Smooth muscle cell (in vitro differentiated cells): ENCODE measurements at regions not wholly inside any gene's neighbourhood (a gene's known extent, or its start where the extent isn't known, plus 50 kb on each side); places are given as distances from the start of the nearest gene placed in this dataset.

Experiments used
- DNase-seq: peaks from one replicate; lab custom pipeline; 2025; ENCODE audit not compliant: unreplicated experiment; lab: John Stamatoyannopoulos, UW
- H2AFZ ChIP-seq: fragments of 200-600 bp; sonication (generic); 2 replicates; pipeline ENCODE4 v1.6.0; 2016; ENCODE audit warnings: antibody characterized with exemption, low read depth, mild to moderate bottlenecking
- H3F3A ChIP-seq: fragments of 200-600 bp; sonication (generic); 2 replicates; pipeline ENCODE4 v1.6.0; 2017; ENCODE audit warnings: antibody characterized with exemption, low read depth
- H3K27ac ChIP-seq: fragments of 200-600 bp; sonication (generic); 2 replicates; pipeline ENCODE4 v1.5.1; 2016; ENCODE audit warnings: low read depth, mild to moderate bottlenecking
- H3K27me3 ChIP-seq: fragments of 200-600 bp; sonication (generic); 2 replicates; pipeline ENCODE4 v1.6.1; 2016; ENCODE audit warnings: low read depth, mild to moderate bottlenecking
- H3K36me3 ChIP-seq: fragments of 200-600 bp; sonication (generic); 2 replicates; pipeline ENCODE4 v1.5.1; 2016; ENCODE audit warnings: low read depth
- H3K4me1 ChIP-seq: fragments of 200-600 bp; sonication (generic); 2 replicates; pipeline ENCODE4 v1.5.1; 2016; ENCODE audit warnings: low read depth
- H3K4me2 ChIP-seq: fragments of 200-600 bp; sonication (generic); 2 replicates; pipeline ENCODE4 v1.6.0; 2016; ENCODE audit warnings: mild to moderate bottlenecking
- H3K4me3 ChIP-seq: fragments of 200-600 bp; sonication (generic); 2 replicates; pipeline ENCODE4 v1.5.1; 2016; ENCODE audit warnings: mild to moderate bottlenecking
- H3K79me2 ChIP-seq: fragments of 200-600 bp; sonication (generic); 2 replicates; pipeline ENCODE4 v1.6.0; 2016; ENCODE audit warnings: low read depth, mild to moderate bottlenecking
- H3K9ac ChIP-seq: fragments of 200-600 bp; sonication (generic); 2 replicates; pipeline ENCODE4 v1.6.0; 2016; ENCODE audit warnings: low read depth
- H3K9me3 ChIP-seq: fragments of 200-600 bp; sonication (generic); replicated peaks from 2 replicates; pipeline ENCODE4 v1.5.1; 2016; ENCODE audit warnings: low read depth
- H4K20me1 ChIP-seq: fragments of 200-600 bp; sonication (generic); 2 replicates; pipeline ENCODE4 v1.6.0; 2016; ENCODE audit warnings: low read depth
- WGBS: methylation state at CpG from one replicate; pipeline ENCODE4 v1.1.7; 2016; ENCODE audit warnings: low lambda C conversion rate; 5-methylcytosine and 5-hydroxymethylcytosine counted together
- TF ChIP-seq, protein P1 (sequence below): fragments of 200-600 bp; sonication (generic); IDR thresholded peaks from 2 replicates; pipeline ENCODE4 v1.5.1; 2017; ENCODE audit warnings: borderline replicate concordance, mild to moderate bottlenecking, antibody characterized with exemption; ENCODE audit not compliant: insufficient read depth, poor library complexity, severe bottlenecking

GRCh38 chr9:94164806-94165549, 80.7 kb downstream of the PTPDC1 start:
- H4K20me1 ChIP-seq = peaks cover 31% of the 10 kb centered on the region
- H3K4me2 ChIP-seq = peak overlapping the region; percentile 74
- H3K79me2 ChIP-seq = peaks cover 29% of the 10 kb centered on the region
- H2AFZ ChIP-seq = no peak overlapping the region
- H3F3A ChIP-seq = peaks cover 8% of the 10 kb centered on the region
- no peak overlapping the region for H3K9ac ChIP-seq
- no peaks in the 10 kb centered on the region for H3K27me3 ChIP-seq
- peaks cover 20% of the 10 kb centered on the region for H3K4me1 ChIP-seq
- TF ChIP-seq, protein P1, sequence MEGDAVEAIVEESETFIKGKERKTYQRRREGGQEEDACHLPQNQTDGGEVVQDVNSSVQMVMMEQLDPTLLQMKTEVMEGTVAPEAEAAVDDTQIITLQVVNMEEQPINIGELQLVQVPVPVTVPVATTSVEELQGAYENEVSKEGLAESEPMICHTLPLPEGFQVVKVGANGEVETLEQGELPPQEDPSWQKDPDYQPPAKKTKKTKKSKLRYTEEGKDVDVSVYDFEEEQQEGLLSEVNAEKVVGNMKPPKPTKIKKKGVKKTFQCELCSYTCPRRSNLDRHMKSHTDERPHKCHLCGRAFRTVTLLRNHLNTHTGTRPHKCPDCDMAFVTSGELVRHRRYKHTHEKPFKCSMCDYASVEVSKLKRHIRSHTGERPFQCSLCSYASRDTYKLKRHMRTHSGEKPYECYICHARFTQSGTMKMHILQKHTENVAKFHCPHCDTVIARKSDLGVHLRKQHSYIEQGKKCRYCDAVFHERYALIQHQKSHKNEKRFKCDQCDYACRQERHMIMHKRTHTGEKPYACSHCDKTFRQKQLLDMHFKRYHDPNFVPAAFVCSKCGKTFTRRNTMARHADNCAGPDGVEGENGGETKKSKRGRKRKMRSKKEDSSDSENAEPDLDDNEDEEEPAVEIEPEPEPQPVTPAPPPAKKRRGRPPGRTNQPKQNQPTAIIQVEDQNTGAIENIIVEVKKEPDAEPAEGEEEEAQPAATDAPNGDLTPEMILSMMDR = no peak
- H3K27ac ChIP-seq = no peak overlapping the region
- H3K36me3 ChIP-seq = no peaks in the 10 kb centered on the region
- WGBS = 94% methylated on average over 5 of the region's 5 CpGs
- DNase-seq = no peak
- no peak overlapping the region for H3K4me3 ChIP-seq
- H3K9me3 ChIP-seq = no peaks in the 10 kb centered on the region

GRCh38 chr9:94165592-94166235, 81.5 kb downstream of the PTPDC1 start:
- Histone ChIP-seq H3K36me3 (no peaks in the 10 kb centered on the region), H3K79me2 (peaks cover 37% of the 10 kb centered on the region), H4K20me1 (peaks cover 39% of the 10 kb centered on the region), H3F3A (peaks cover 4% of the 10 kb centered on the region), H3K9ac (peak overlapping the region; percentile 100), H3K4me3 (peak overlapping the region; percentile 88), H3K9me3 (no peaks in the 10 kb centered on the region), H3K27me3 (no peaks in the 10 kb centered on the region), H2AFZ (no peak overlapping the region), H3K4me2 (peak overlapping the region; percentile 74), H3K27ac (peak overlapping the region; percentile 100), H3K4me1 (peaks cover 27% of the 10 kb centered on the region)
- 24% methylated on average over 20 of the region's 49 CpGs for WGBS
- DNase-seq = peak; percentile 87
- TF ChIP-seq, protein P1 = no peak

GRCh38 chr9:94166236-94166975, 82.1 kb downstream of the PTPDC1 start:
- Histone ChIP-seq H4K20me1 (peaks cover 46% of the 10 kb centered on the region), H3K4me2 (peak overlapping the region; percentile 92), H3K36me3 (no peaks in the 10 kb centered on the region), H3K4me1 (peaks cover 27% of the 10 kb centered on the region), H3K9me3 (no peaks in the 10 kb centered on the region), H2AFZ (no peak overlapping the region), H3K27me3 (no peaks in the 10 kb centered on the region), H3K4me3 (peak overlapping the region; percentile 88), H3F3A (peaks cover 4% of the 10 kb centered on the region), H3K79me2 (peaks cover 44% of the 10 kb centered on the region), H3K9ac (peak overlapping the region; percentile 100), H3K27ac (peak overlapping the region; percentile 100)
- TF ChIP-seq, protein P1 = no peak
- WGBS = under 1% methylated on average over 60 of the region's 96 CpGs
- DNase-seq = peak; percentile 84
